Esophagus muscularis mucosa (tissue), 4 donors: ENCODE measurements at regions not wholly inside any gene's neighbourhood (a gene's known extent, or its start where the extent isn't known, plus 50 kb on each side); places are given as distances from the start of the nearest gene placed in this dataset.

ENCODE experiments used
- CTCF ChIP-seq, 3 experiments: fragments of 200-600 bp in 2 of 3; fragments of 450-650 bp in 1 of 3; sonication (generic) in 2 of 3; IDR thresholded peaks; one replicate each; pipeline ENCODE4 v1.5.1; 2017 to 2019; ENCODE audit warnings: antibody characterized with exemption in 3 of 3, mild to moderate bottlenecking in 2 of 3, moderate library complexity in 1 of 3
- EP300 ChIP-seq: sonication (generic); formaldehyde crosslinking; IDR thresholded peaks from one replicate; pipeline ENCODE4 v1.6.1; 2017; ENCODE audit warnings: antibody characterized with exemption
- POLR2A ChIP-seq: fragments of 450-650 bp; IDR thresholded peaks from one replicate; pipeline ENCODE4 v1.6.1; 2017; ENCODE audit warnings: antibody characterized with exemption, moderate library complexity, mild to moderate bottlenecking, low read depth
- POLR2AphosphoS5 ChIP-seq, 2 donors: sonication (generic); formaldehyde crosslinking; IDR thresholded peaks; one replicate each; pipeline ENCODE4 v1.6.1; 2017; ENCODE audit warnings: antibody characterized with exemption in 2 of 2

GRCh38 chr5:110088676-110089436 lies 399.1 kb downstream of the MAN2A1 start:
- TF ChIP-seq CTCF (IDR thresholded peaks at IDR 0.05): no peak
- no peak for TF ChIP-seq POLR2A
- no peak for TF ChIP-seq EP300
- no peak for TF ChIP-seq POLR2AphosphoS5 (IDR thresholded peaks at IDR 0.05)
